HEK293 (cell line): ENCODE measurements at regions not wholly inside any gene's neighbourhood (a gene's known extent, or its start where the extent isn't known, plus 50 kb on each side); places are given as distances from the start of the nearest gene placed in this dataset.

Experiments
- ZNF391 ChIP-seq: fragments of 450-650 bp; formaldehyde crosslinking; IDR thresholded peaks from 2 replicates; pipeline ENCODE4 v1.5.1; 2016; ENCODE audit warnings: low read depth, missing biosample characterization, missing genetic modification characterization, borderline replicate concordance
- TF ChIP-seq, protein P1 (sequence below): fragments of 450-650 bp; formaldehyde crosslinking; IDR thresholded peaks from 2 replicates; pipeline ENCODE4 v1.5.1; 2016; ENCODE audit warnings: missing biosample characterization, missing genetic modification characterization, low read depth
- TF ChIP-seq, protein P2 (sequence below): fragments of 450-650 bp; formaldehyde crosslinking; IDR thresholded peaks from 2 replicates; pipeline ENCODE4 v1.5.1; 2016; ENCODE audit warnings: missing biosample characterization, missing genetic modification characterization
- TF ChIP-seq, protein P3 (sequence below): fragments of 450-650 bp; formaldehyde crosslinking; IDR thresholded peaks from 2 replicates; pipeline ENCODE4 v1.5.1; 2016; ENCODE audit warnings: missing biosample characterization, missing genetic modification characterization

DNA sequence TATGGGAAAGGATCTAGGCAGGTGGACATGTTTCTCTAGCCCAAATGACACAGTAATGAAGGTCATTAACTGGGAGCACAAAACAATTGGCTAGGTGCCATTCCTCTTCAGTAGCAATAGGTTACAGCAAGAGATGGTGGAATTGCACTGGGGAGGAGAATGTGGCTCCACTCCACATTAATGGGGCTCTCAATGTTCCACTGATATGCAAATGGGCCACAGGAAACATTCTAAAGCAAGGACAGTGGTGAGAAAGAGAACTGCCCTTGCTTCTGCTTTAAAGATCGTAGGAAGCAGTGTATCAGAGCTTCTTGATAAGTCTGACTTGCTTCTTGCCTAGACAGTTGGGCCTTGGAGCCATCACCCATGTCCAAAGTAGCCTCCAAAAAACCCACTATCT, 271.4 kb upstream of the PPP2R3A start:
- TF ChIP-seq, protein P1, sequence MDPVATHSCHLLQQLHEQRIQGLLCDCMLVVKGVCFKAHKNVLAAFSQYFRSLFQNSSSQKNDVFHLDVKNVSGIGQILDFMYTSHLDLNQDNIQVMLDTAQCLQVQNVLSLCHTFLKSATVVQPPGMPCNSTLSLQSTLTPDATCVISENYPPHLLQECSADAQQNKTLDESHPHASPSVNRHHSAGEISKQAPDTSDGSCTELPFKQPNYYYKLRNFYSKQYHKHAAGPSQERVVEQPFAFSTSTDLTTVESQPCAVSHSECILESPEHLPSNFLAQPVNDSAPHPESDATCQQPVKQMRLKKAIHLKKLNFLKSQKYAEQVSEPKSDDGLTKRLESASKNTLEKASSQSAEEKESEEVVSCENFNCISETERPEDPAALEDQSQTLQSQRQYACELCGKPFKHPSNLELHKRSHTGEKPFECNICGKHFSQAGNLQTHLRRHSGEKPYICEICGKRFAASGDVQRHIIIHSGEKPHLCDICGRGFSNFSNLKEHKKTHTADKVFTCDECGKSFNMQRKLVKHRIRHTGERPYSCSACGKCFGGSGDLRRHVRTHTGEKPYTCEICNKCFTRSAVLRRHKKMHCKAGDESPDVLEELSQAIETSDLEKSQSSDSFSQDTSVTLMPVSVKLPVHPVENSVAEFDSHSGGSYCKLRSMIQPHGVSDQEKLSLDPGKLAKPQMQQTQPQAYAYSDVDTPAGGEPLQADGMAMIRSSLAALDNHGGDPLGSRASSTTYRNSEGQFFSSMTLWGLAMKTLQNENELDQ (tag by site-specific recombination), result no peak
- TF ChIP-seq, protein P2, sequence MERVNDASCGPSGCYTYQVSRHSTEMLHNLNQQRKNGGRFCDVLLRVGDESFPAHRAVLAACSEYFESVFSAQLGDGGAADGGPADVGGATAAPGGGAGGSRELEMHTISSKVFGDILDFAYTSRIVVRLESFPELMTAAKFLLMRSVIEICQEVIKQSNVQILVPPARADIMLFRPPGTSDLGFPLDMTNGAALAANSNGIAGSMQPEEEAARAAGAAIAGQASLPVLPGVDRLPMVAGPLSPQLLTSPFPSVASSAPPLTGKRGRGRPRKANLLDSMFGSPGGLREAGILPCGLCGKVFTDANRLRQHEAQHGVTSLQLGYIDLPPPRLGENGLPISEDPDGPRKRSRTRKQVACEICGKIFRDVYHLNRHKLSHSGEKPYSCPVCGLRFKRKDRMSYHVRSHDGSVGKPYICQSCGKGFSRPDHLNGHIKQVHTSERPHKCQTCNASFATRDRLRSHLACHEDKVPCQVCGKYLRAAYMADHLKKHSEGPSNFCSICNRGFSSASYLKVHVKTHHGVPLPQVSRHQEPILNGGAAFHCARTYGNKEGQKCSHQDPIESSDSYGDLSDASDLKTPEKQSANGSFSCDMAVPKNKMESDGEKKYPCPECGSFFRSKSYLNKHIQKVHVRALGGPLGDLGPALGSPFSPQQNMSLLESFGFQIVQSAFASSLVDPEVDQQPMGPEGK (tag by site-specific recombination), result no peak
- TF ChIP-seq, protein P3, sequence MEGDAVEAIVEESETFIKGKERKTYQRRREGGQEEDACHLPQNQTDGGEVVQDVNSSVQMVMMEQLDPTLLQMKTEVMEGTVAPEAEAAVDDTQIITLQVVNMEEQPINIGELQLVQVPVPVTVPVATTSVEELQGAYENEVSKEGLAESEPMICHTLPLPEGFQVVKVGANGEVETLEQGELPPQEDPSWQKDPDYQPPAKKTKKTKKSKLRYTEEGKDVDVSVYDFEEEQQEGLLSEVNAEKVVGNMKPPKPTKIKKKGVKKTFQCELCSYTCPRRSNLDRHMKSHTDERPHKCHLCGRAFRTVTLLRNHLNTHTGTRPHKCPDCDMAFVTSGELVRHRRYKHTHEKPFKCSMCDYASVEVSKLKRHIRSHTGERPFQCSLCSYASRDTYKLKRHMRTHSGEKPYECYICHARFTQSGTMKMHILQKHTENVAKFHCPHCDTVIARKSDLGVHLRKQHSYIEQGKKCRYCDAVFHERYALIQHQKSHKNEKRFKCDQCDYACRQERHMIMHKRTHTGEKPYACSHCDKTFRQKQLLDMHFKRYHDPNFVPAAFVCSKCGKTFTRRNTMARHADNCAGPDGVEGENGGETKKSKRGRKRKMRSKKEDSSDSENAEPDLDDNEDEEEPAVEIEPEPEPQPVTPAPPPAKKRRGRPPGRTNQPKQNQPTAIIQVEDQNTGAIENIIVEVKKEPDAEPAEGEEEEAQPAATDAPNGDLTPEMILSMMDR (tag by site-specific recombination), result no peak
- no peak for TF ChIP-seq ZNF391 (tag by site-specific recombination)
